ENCODE measurements at regions not wholly inside any gene's neighbourhood (a gene's known extent, or its start where the extent isn't known, plus 50 kb on each side); places are given as distances from the start of the nearest gene placed in this dataset.

DNA sequence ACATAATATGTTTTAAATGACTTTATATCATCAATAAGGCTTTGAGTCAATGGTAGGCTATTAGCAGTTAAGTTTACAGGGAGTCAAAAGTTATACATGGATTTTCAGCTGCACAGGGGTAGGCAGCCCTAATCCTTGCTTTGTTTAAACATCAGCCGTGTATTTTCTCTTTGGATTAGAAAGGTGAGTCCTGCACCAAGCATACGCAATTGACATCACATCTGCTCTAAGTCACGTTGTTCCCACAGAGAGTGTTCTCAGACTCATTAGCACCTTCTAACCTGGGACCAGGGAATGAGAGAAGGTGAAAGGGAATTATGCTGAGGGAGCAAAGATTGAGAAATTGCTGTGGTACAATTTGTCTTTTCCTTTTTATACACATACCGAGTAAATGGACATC lies 148.6 kb upstream of the ZNF804B start:
- no TSS peak for BruUV-seq (replicated peaks)
- in situ Hi-C loops (cut with HindIII; ENCODE audit: extremely low pct_ligation_motif_present, low pct_unique_long_range_greater_than_20kb): no loop called here
- WGBS (ENCODE audit: low lambda C conversion rate): 13% methylated on average over 4 of the region's 4 CpGs
- Histone ChIP-seq H3K9ac (ENCODE audit: insufficient read depth, low read depth, low read length) (no peak overlapping the region), H3K4me2 (ENCODE audit: low read depth, low read length) (no peak overlapping the region), H3K27ac (ENCODE audit: extremely low read length, insufficient read depth, low read length) (no peak overlapping the region), H3K4me3 (replicated peaks in 1 of 3; ENCODE audit: insufficient read depth in 1 of 3, low read depth in 2 of 3, low read length in 3 of 3) (no peak overlapping the region), H2AFZ (ENCODE audit: low read length) (no peak overlapping the region), H3K9me3 (ENCODE audit: low read length) (no peaks in the 10 kb centered on the region), H3K27me3 (ENCODE audit: control insufficient read depth in 1 of 2, insufficient read depth in 2 of 2, low read length in 2 of 2) (no peaks in the 10 kb centered on the region), H3K36me3 (replicated peaks in 1 of 2; ENCODE audit: control insufficient read depth in 1 of 2, insufficient read depth in 2 of 2, low read length in 2 of 2) (no peaks in the 10 kb centered on the region), H4K20me1 (ENCODE audit: insufficient read depth, low read length) (no peaks in the 10 kb centered on the region), H3K79me2 (ENCODE audit: insufficient read depth, low read length) (no peaks in the 10 kb centered on the region), H3K4me1 (ENCODE audit: insufficient read depth, low read length) (no peaks in the 10 kb centered on the region)
- DNase-seq (ENCODE audit: low spot score) (no peak), ATAC-seq (no peak), FAIRE-seq (no peak)
- intact Hi-C loops (cut with micrococcal nuclease; ENCODE audit: unreplicated experiment): no loop called here
- POLR2A ChIA-PET: no interaction called here
- CTCF ChIA-PET (ENCODE audit: low intra/inter-chr PET ratio, low total read pairs): no interaction called here
- TF ChIP-seq, protein P1, sequence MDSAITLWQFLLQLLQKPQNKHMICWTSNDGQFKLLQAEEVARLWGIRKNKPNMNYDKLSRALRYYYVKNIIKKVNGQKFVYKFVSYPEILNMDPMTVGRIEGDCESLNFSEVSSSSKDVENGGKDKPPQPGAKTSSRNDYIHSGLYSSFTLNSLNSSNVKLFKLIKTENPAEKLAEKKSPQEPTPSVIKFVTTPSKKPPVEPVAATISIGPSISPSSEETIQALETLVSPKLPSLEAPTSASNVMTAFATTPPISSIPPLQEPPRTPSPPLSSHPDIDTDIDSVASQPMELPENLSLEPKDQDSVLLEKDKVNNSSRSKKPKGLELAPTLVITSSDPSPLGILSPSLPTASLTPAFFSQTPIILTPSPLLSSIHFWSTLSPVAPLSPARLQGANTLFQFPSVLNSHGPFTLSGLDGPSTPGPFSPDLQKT (CRISPR knock-in tag; IDR thresholded peaks at IDR 0.05; ENCODE audit: borderline replicate concordance): no peak
- TF ChIP-seq RNF2 (conservative IDR thresholded peaks at IDR 0.05; ENCODE audit: low read depth) (no peak), ZNF564 (CRISPR knock-in tag; IDR thresholded peaks at IDR 0.05) (no peak), KLF15 (CRISPR knock-in tag; IDR thresholded peaks at IDR 0.05; ENCODE audit: borderline replicate concordance) (no peak), CENPT (CRISPR knock-in tag; IDR thresholded peaks at IDR 0.05; ENCODE audit: low read depth) (no peak), GABPB1 (CRISPR knock-in tag; IDR thresholded peaks at IDR 0.05) (no peak), RXRA (CRISPR knock-in tag; IDR thresholded peaks at IDR 0.05) (no peak), ZNF441 (CRISPR knock-in tag; IDR thresholded peaks at IDR 0.05; ENCODE audit: borderline replicate concordance) (no peak), NBN (conservative IDR thresholded peaks at IDR 0.05) (no peak)
- TF ChIP-seq, protein P2, sequence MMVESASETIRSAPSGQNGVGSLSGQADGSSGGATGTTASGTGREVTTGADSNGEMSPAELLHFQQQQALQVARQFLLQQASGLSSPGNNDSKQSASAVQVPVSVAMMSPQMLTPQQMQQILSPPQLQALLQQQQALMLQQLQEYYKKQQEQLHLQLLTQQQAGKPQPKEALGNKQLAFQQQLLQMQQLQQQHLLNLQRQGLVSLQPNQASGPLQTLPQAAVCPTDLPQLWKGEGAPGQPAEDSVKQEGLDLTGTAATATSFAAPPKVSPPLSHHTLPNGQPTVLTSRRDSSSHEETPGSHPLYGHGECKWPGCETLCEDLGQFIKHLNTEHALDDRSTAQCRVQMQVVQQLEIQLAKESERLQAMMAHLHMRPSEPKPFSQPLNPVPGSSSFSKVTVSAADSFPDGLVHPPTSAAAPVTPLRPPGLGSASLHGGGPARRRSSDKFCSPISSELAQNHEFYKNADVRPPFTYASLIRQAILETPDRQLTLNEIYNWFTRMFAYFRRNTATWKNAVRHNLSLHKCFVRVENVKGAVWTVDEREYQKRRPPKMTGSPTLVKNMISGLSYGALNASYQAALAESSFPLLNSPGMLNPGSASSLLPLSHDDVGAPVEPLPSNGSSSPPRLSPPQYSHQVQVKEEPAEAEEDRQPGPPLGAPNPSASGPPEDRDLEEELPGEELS (CRISPR knock-in tag; IDR thresholded peaks at IDR 0.05): no peak
- TF ChIP-seq, protein P3, sequence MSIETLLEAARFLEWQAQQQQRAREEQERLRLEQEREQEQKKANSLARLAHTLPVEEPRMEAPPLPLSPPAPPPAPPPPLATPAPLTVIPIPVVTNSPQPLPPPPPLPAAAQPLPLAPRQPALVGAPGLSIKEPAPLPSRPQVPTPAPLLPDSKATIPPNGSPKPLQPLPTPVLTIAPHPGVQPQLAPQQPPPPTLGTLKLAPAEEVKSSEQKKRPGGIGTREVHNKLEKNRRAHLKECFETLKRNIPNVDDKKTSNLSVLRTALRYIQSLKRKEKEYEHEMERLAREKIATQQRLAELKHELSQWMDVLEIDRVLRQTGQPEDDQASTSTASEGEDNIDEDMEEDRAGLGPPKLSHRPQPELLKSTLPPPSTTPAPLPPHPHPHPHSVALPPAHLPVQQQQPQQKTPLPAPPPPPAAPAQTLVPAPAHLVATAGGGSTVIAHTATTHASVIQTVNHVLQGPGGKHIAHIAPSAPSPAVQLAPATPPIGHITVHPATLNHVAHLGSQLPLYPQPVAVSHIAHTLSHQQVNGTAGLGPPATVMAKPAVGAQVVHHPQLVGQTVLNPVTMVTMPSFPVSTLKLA (IDR thresholded peaks at IDR 0.05): no peak
- TF ChIP-seq, protein P4, sequence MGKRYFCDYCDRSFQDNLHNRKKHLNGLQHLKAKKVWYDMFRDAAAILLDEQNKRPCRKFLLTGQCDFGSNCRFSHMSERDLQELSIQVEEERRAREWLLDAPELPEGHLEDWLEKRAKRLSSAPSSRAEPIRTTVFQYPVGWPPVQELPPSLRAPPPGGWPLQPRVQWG (CRISPR knock-in tag; IDR thresholded peaks at IDR 0.05; ENCODE audit: borderline replicate concordance, low read depth): no peak
- TF ChIP-seq, protein P5, sequence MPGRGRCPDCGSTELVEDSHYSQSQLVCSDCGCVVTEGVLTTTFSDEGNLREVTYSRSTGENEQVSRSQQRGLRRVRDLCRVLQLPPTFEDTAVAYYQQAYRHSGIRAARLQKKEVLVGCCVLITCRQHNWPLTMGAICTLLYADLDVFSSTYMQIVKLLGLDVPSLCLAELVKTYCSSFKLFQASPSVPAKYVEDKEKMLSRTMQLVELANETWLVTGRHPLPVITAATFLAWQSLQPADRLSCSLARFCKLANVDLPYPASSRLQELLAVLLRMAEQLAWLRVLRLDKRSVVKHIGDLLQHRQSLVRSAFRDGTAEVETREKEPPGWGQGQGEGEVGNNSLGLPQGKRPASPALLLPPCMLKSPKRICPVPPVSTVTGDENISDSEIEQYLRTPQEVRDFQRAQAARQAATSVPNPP (CRISPR knock-in tag; IDR thresholded peaks at IDR 0.05): no peak
